ENCODE measurements at regions not wholly inside any gene's neighbourhood (a gene's known extent, or its start where the extent isn't known, plus 50 kb on each side); places are given as distances from the start of the nearest gene placed in this dataset.

- no peak for TF ChIP-seq CTCF (IDR thresholded peaks at IDR 0.05; ENCODE audit: extremely low read depth in 1 of 2, insufficient read depth in 1 of 2, low read depth in 1 of 2, low read length in 2 of 2)
- TF ChIP-seq MAX (IDR thresholded peaks at IDR 0.05; ENCODE audit: insufficient read depth, insufficient read length): no peak
- TF ChIP-seq POLR2AphosphoS5 (IDR thresholded peaks at IDR 0.05; ENCODE audit: insufficient read depth, low read depth, low read length): no peak
- TF ChIP-seq POLR2A (IDR thresholded peaks at IDR 0.05; ENCODE audit: low read depth, low read length): no peak
- TF ChIP-seq EZH2 (IDR thresholded peaks at IDR 0.05; ENCODE audit: borderline replicate concordance, low read depth, low read length, severe bottlenecking): no peak
Observed at GRCh38 chr4:30265716-30266115, 454.5 kb upstream of the PCDH7 start.

All from endothelial cell of umbilical vein (primary cell).